ENCODE measurements at regions not wholly inside any gene's neighbourhood (a gene's known extent, or its start where the extent isn't known, plus 50 kb on each side); places are given as distances from the start of the nearest gene placed in this dataset.

- no peak for DNase-seq (ENCODE audit: low spot score)
- no peak for TF ChIP-seq CTCF (IDR thresholded peaks at IDR 0.05)
- Histone ChIP-seq H3K4me3 (no peak overlapping the region), H3K27ac (no peak overlapping the region)
Measured at GRCh38 chr22:22741843-22742242, 97.4 kb downstream of the GGTLC2 start.

- no peak for DNase-seq (ENCODE audit: low spot score)
- no peak overlapping the region for H3K4me3 ChIP-seq
- no peak for TF ChIP-seq CTCF (IDR thresholded peaks at IDR 0.05)
- no peak overlapping the region for H3K27ac ChIP-seq
Measured at GRCh38 chr22:22742641-22743040, 98.2 kb downstream of the GGTLC2 start.

- DNase-seq (ENCODE audit: low spot score) = no peak
- no peak for TF ChIP-seq CTCF (IDR thresholded peaks at IDR 0.05)
- Histone ChIP-seq H3K27ac (no peak overlapping the region), H3K4me3 (no peak overlapping the region)
Measured at GRCh38 chr22:22743128-22743760, 98.8 kb downstream of the GGTLC2 start.

GRCh38 chr22:22744412-22745224 is 100.2 kb downstream of the GGTLC2 start:
- no peak overlapping the region for H3K4me3 ChIP-seq
- TF ChIP-seq CTCF (IDR thresholded peaks at IDR 0.05) = no peak
- no peak overlapping the region for H3K27ac ChIP-seq

GRCh38 chr22:22745225-22746060 is 101.0 kb downstream of the GGTLC2 start:
- TF ChIP-seq CTCF (IDR thresholded peaks at IDR 0.05) = no peak
- no peak overlapping the region for H3K27ac ChIP-seq
- no peak overlapping the region for H3K4me3 ChIP-seq
- DNase-seq (ENCODE audit: low spot score) = no peak

More at GRCh38 chr22:22744412-22745224, 100.2 kb downstream of the GGTLC2 start:
- no peak for DNase-seq (ENCODE audit: low spot score)

GRCh38 chr22:22746061-22746962 is 101.9 kb downstream of the GGTLC2 start:
- TF ChIP-seq CTCF (IDR thresholded peaks at IDR 0.05) = no peak
- H3K27ac ChIP-seq = no peak overlapping the region

More at GRCh38 chr22:22746061-22746962, 101.9 kb downstream of the GGTLC2 start:
- no peak for DNase-seq (ENCODE audit: low spot score)
- no peak overlapping the region for H3K4me3 ChIP-seq

All from coronary artery (tissue), 2 donors.